H9 (cell line): ENCODE measurements at regions not wholly inside any gene's neighbourhood (a gene's known extent, or its start where the extent isn't known, plus 50 kb on each side); places are given as distances from the start of the nearest gene placed in this dataset.

ENCODE experiments used
- DNase-seq: peaks from one replicate; pipeline ENCODE4 v3.0.0-alpha.2; 2017
- H2AFZ ChIP-seq: one replicate; pipeline ENCODE4 v1.6.1; 2013; ENCODE audit warnings: mild to moderate bottlenecking, low read length, control low read depth, moderate library complexity
- H2AK5ac ChIP-seq: 2 replicates; pipeline ENCODE4 v1.6.1; 2013; ENCODE audit warnings: low read length, control low read depth, mixed read lengths; ENCODE audit not compliant: insufficient read length
- H2BK120ac ChIP-seq: one replicate; pipeline ENCODE4 v1.6.1; 2013; ENCODE audit warnings: low read depth, mild to moderate bottlenecking, low read length, control low read depth, inconsistent platforms; ENCODE audit not compliant: poor library complexity, severe bottlenecking
- H2BK12ac ChIP-seq: 2 replicates; pipeline ENCODE4 v1.6.1; 2013; ENCODE audit warnings: low read length, control low read depth, mixed read lengths, low read depth; ENCODE audit not compliant: insufficient read length
- H2BK15ac ChIP-seq: 2 replicates; pipeline ENCODE4 v1.6.1; 2013; ENCODE audit warnings: low read depth, low read length, control low read depth
- H2BK20ac ChIP-seq: one replicate; pipeline ENCODE4 v1.6.1; 2013; ENCODE audit warnings: low read depth, mild to moderate bottlenecking, low read length, control low read depth, inconsistent platforms; ENCODE audit not compliant: poor library complexity, severe bottlenecking
- H2BK5ac ChIP-seq: 2 replicates; pipeline ENCODE4 v1.6.1; 2013; ENCODE audit warnings: low read length, control low read depth, mixed read lengths; ENCODE audit not compliant: insufficient read length
- H3K14ac ChIP-seq: 2 replicates; pipeline ENCODE4 v1.6.1; 2013; ENCODE audit warnings: low read length, control low read depth; ENCODE audit not compliant: insufficient read depth
- H3K18ac ChIP-seq: 2 replicates; pipeline ENCODE4 v1.6.1; 2013; ENCODE audit warnings: low read depth, mild to moderate bottlenecking, mixed read lengths, low read length, control low read depth; ENCODE audit not compliant: insufficient read length
- H3K23ac ChIP-seq: 2 replicates; pipeline ENCODE4 v1.6.1; 2013; ENCODE audit warnings: low read length, control low read depth, mixed read lengths, low read depth; ENCODE audit not compliant: insufficient read length
- H3K23me2 ChIP-seq: 2 replicates; pipeline ENCODE4 v1.6.1; 2013; ENCODE audit warnings: low read depth, mild to moderate bottlenecking, mixed read lengths, low read length, control low read depth; ENCODE audit not compliant: insufficient read length, poor library complexity, severe bottlenecking
- H3K27ac ChIP-seq: 2 replicates; pipeline ENCODE4 v1.5.1; 2013; ENCODE audit warnings: low read length, control low read depth, mixed read lengths, low read depth; ENCODE audit not compliant: insufficient read length
- H3K27me3 ChIP-seq: 2 replicates; pipeline ENCODE4 v1.6.1; 2013; ENCODE audit warnings: low read length, control low read depth, inconsistent platforms; ENCODE audit not compliant: insufficient read depth
- H3K4ac ChIP-seq: 2 replicates; pipeline ENCODE4 v1.6.1; 2013; ENCODE audit warnings: low read depth, mild to moderate bottlenecking, control low read depth, inconsistent platforms, low read length, moderate library complexity
- H3K4me1 ChIP-seq: 2 replicates; pipeline ENCODE4 v1.6.1; 2013; ENCODE audit warnings: low read length, control low read depth, inconsistent platforms; ENCODE audit not compliant: insufficient read depth
- H3K4me2 ChIP-seq: 2 replicates; pipeline ENCODE4 v1.6.1; 2013; ENCODE audit warnings: low read length, control low read depth, mixed read lengths; ENCODE audit not compliant: insufficient read length, insufficient read depth
- H3K56ac ChIP-seq: 2 replicates; pipeline ENCODE4 v1.6.1; 2013; ENCODE audit warnings: low read depth, mild to moderate bottlenecking, mixed read lengths, low read length, control low read depth; ENCODE audit not compliant: insufficient read length
- H3K79me1 ChIP-seq: 2 replicates; pipeline ENCODE4 v1.6.1; 2013; ENCODE audit warnings: low read depth, mild to moderate bottlenecking, moderate library complexity, low read length, control low read depth, inconsistent platforms; ENCODE audit not compliant: insufficient read depth, poor library complexity, severe bottlenecking
- H3K79me2 ChIP-seq: 2 replicates; pipeline ENCODE4 v1.6.1; 2013; ENCODE audit warnings: low read length, control low read depth, inconsistent platforms; ENCODE audit not compliant: insufficient read depth
- H3K9ac ChIP-seq: 2 replicates; pipeline ENCODE4 v1.6.1; 2013; ENCODE audit warnings: low read length, control low read depth, mixed read lengths; ENCODE audit not compliant: insufficient read length; ENCODE audit errors: extremely low read depth
- H3K9me3 ChIP-seq: one replicate; pipeline ENCODE4 v1.6.1; 2013; ENCODE audit warnings: low read depth, low read length, inconsistent platforms; ENCODE audit not compliant: control insufficient read depth
- H3T11ph ChIP-seq: one replicate; pipeline ENCODE4 v1.6.1; 2013; ENCODE audit warnings: mild to moderate bottlenecking, low read length, control low read depth, inconsistent platforms
- H4K20me1 ChIP-seq: one replicate; pipeline ENCODE4 v1.6.1; 2013; ENCODE audit not compliant: control insufficient read depth, insufficient read length, insufficient read depth
- H4K5ac ChIP-seq: 2 replicates; pipeline ENCODE4 v1.6.1; 2013; ENCODE audit warnings: low read depth, mild to moderate bottlenecking, mixed read lengths, low read length, control low read depth; ENCODE audit not compliant: insufficient read length
- H4K8ac ChIP-seq: replicated peaks from 2 replicates; pipeline ENCODE4 v1.6.1; 2013; ENCODE audit warnings: low read length, control low read depth, mixed read lengths, low read depth; ENCODE audit not compliant: insufficient read length
- H4K91ac ChIP-seq: 2 replicates; pipeline ENCODE4 v1.6.1; 2013; ENCODE audit warnings: low read depth, mild to moderate bottlenecking, moderate library complexity, mixed read lengths, low read length, control low read depth; ENCODE audit not compliant: insufficient read length
- H3K27ac Mint-ChIP-seq, 3 experiments: 2 replicates in 2 of 3; 3 replicates in 1 of 3; pipeline ENCODE4 v1.8.0; 2020 to 2021; ENCODE audit warnings: mixed read lengths in 3 of 3, mild to moderate bottlenecking in 1 of 3, moderate library complexity in 1 of 3
- H3K27me3 Mint-ChIP-seq: 2 replicates; pipeline ENCODE4 v1.8.0; 2021; ENCODE audit warnings: low read depth, mild to moderate bottlenecking, moderate library complexity, mixed read lengths
- H3K36me3 Mint-ChIP-seq, 3 experiments: 2 replicates in 2 of 3; 3 replicates in 1 of 3; pipeline ENCODE4 v1.8.0; 2020 to 2021; ENCODE audit warnings: low read depth in 3 of 3, mixed read lengths in 3 of 3; ENCODE audit not compliant: insufficient read depth in 1 of 3
- H3K4me1 Mint-ChIP-seq, 2 experiments: 2 replicates each; pipeline ENCODE4 v1.8.0; 2020; ENCODE audit warnings: mixed read lengths in 2 of 2
- H3K4me3 Mint-ChIP-seq, 2 experiments: 2 replicates in 1 of 2; 3 replicates in 1 of 2; pipeline ENCODE4 v1.8.0; 2020 to 2021; ENCODE audit warnings: mild to moderate bottlenecking in 2 of 2, mixed read lengths in 2 of 2, moderate library complexity in 1 of 2
- H3K9me3 Mint-ChIP-seq, 2 experiments: 2 replicates in 1 of 2; 3 replicates in 1 of 2; pipeline ENCODE4 v1.8.0; 2020; ENCODE audit warnings: mild to moderate bottlenecking in 2 of 2, mixed read lengths in 2 of 2, moderate library complexity in 1 of 2
- CTCF ChIP-seq: fragments of 200-600 bp; sonication (generic); conservative IDR thresholded peaks from 3 replicates; pipeline ENCODE4 v1.8.0; 2021; ENCODE audit warnings: antibody characterized with exemption, mild to moderate bottlenecking
- WGBS: extraction: QIAGEN DNeasy Blood & Tissue Kit; methylation state at CpG from one replicate; pipeline ENCODE4 v1.1.7; 2013; ENCODE audit warnings: missing lambda C conversion rate, low lambda C conversion rate, mixed read lengths; ENCODE audit not compliant: insufficient read length; ENCODE audit errors: extremely low coverage; 5-methylcytosine and 5-hydroxymethylcytosine counted together

- H3K27me3 Mint-ChIP-seq: peaks cover 5% of the 10 kb centered on the region
- H3K9me3 Mint-ChIP-seq: peaks cover 2 to 3% of the 10 kb centered on the region in 2 experiments; a peak in 2 of 5 replicates
- no peak overlapping the region for H3K56ac ChIP-seq
- H2BK12ac ChIP-seq: no peak overlapping the region
- no peaks in the 10 kb centered on the region for H4K20me1 ChIP-seq
- H3K79me1 ChIP-seq: no peaks in the 10 kb centered on the region
- no peaks in the 10 kb centered on the region for H3K4me1 ChIP-seq
- no peaks in the 10 kb centered on the region for H3K27me3 ChIP-seq
- no peak overlapping the region for H3K4me3 Mint-ChIP-seq
- no peak overlapping the region for H3K9ac ChIP-seq
- H3K79me2 ChIP-seq: no peaks in the 10 kb centered on the region
- H3K27ac Mint-ChIP-seq: no peak overlapping the region
- H3K36me3 Mint-ChIP-seq: no peaks in the 10 kb centered on the region
- no peak overlapping the region for H3K14ac ChIP-seq
- no peak overlapping the region for H3K4me2 ChIP-seq
- H4K5ac ChIP-seq: no peak overlapping the region
- H2BK5ac ChIP-seq: no peak overlapping the region
- no peak overlapping the region for H4K91ac ChIP-seq
- H3K27ac ChIP-seq: no peak overlapping the region
- H3K9me3 ChIP-seq: no peaks in the 10 kb centered on the region
- H4K8ac ChIP-seq: no peak overlapping the region
- H2BK20ac ChIP-seq: no peak overlapping the region
- H3T11ph ChIP-seq: no peak overlapping the region
- H3K4ac ChIP-seq: no peak overlapping the region
- H3K4me1 Mint-ChIP-seq: peaks cover 0 to 4% of the 10 kb centered on the region in 2 experiments; a peak in 1 of 4 replicates
- H3K23ac ChIP-seq: no peak overlapping the region
- H2AK5ac ChIP-seq: no peak overlapping the region
- no peak for DNase-seq
- no CpG with 5 or more reads among the region's 1 CpG for WGBS
- H3K23me2 ChIP-seq: no peaks in the 10 kb centered on the region
- no peak overlapping the region for H2BK120ac ChIP-seq
- H3K18ac ChIP-seq: no peak overlapping the region
- no peak overlapping the region for H2BK15ac ChIP-seq
- TF ChIP-seq CTCF: no peak
- H2AFZ ChIP-seq: no peak overlapping the region
These were observed 212.5 kb upstream of the ZNF536 start for GRCh38 chr19:30159636-30160035.
